ENCODE measurements at regions not wholly inside any gene's neighbourhood (a gene's known extent, or its start where the extent isn't known, plus 50 kb on each side); places are given as distances from the start of the nearest gene placed in this dataset.
A peak's percentile ranks its signal among the peaks of the same experiment; 100 is the strongest.

DNA sequence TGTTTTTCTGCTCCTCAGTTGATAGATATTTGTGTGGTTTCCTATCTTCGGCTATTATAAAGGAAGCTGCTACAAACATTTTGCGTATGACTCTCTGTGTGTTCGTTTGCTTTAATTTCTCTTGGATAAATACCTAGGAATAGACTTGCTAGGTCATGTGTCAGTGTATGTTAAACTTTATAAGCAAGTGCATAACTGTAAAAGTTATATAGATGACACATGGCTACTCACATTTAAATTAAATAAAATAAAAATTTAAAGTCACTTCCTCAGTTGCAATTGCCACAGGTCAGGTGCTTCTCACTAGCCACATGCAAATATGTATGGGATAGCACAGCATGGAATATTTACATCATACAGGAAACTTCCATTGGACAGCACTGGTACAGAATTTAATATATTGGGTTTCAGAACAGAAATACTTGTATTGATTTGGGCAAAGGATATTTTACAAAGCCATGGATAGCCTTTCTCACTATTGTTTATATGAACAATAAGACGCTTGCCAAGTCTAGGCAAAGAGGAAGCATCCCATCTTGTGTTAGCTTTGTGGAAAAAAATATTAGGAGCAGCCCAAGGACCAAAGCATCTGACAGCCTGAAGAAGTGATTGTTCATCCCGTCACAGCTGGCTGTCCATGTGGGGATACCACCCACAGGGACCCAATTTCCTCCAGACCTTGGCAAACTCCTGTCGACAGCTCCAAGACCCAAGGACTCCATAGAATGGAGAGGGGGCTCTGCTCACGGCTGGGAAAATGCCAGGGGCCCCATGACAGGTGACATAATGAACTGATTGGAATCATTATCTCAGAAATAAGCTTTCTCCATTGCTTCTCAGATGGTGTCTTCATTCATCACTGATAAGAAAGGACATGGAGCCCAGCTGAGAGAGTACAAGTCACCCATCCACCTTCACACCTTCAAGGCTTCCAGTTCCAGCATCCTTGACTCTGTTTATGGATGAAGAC is 196.7 kb downstream of the SH3BP4 start (continued):
- no peak for TF ChIP-seq KLF16 (tag by site-specific recombination; IDR thresholded peaks at IDR 0.05)
- no peak for TF ChIP-seq ZNF391 (tag by site-specific recombination; IDR thresholded peaks at IDR 0.05; ENCODE audit: borderline replicate concordance, low read depth)
- no peak for TF ChIP-seq ZNF654 (tag by site-specific recombination; IDR thresholded peaks at IDR 0.05; ENCODE audit: low read depth)
- no peak for TF ChIP-seq ZNF37A (tag by site-specific recombination; IDR thresholded peaks at IDR 0.05)
- TF ChIP-seq SETDB1 (IDR thresholded peaks at IDR 0.05; ENCODE audit: insufficient read length, low read length) = no peak
- no peak for TF ChIP-seq ZNF596 (tag by site-specific recombination; IDR thresholded peaks at IDR 0.05)
- TF ChIP-seq ZNF664 (tag by site-specific recombination; IDR thresholded peaks at IDR 0.05) = no peak

DNA sequence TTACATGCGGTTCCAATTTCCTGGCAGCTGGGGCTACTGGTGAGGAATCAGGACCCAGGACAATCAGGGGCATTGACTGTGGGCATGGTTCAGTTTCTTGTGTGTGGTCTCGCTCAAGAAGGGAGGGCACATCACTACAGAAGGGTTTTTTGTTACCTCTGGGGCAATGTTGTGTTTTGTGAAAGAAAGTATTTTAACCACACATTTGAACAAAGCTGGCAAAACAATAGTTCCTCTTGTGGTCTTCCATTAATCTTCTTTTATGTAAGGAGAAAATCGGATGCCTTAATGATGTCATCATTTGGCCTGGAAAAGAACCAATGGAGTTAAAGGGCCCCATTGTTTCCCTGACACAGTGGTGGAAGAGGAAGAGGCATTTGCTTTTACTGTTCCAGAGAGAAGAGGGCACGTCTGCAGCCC is 197.4 kb downstream of the SH3BP4 start:
- TF ChIP-seq ZNF266 (tag by site-specific recombination; IDR thresholded peaks at IDR 0.05; ENCODE audit: low read depth) = no peak
- TF ChIP-seq, protein P1, sequence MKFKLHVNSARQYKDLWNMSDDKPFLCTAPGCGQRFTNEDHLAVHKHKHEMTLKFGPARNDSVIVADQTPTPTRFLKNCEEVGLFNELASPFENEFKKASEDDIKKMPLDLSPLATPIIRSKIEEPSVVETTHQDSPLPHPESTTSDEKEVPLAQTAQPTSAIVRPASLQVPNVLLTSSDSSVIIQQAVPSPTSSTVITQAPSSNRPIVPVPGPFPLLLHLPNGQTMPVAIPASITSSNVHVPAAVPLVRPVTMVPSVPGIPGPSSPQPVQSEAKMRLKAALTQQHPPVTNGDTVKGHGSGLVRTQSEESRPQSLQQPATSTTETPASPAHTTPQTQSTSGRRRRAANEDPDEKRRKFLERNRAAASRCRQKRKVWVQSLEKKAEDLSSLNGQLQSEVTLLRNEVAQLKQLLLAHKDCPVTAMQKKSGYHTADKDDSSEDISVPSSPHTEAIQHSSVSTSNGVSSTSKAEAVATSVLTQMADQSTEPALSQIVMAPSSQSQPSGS (tag by site-specific recombination; IDR thresholded peaks at IDR 0.05; ENCODE audit: low read depth) = peak; percentile 37
- Histone ChIP-seq H3K27ac (ENCODE audit: extremely low read depth, low read depth, low read length) (no peak overlapping the region), H3K36me3 (ENCODE audit: control insufficient read depth in 2 of 2, insufficient read depth in 1 of 2, low read length in 2 of 2) (no peaks in the 10 kb centered on the region), H3K9me3 (ENCODE audit: control insufficient read depth, insufficient read depth, low read depth, low read length) (no peaks in the 10 kb centered on the region), H3K4me3 (ENCODE audit: low read depth, low read length) (no peak overlapping the region), H3K4me1 (ENCODE audit: control insufficient read depth, insufficient read depth, low read length) (no peaks in the 10 kb centered on the region)
- ChIA-PET POLR2A (no interaction called here), CTCF (interaction anchor here (0.7 kb wide), 1 partner anchor 142 kb away, joined by 3 read pairs; no protein-coding TSS in a partner anchor)

- POLR2A ChIA-PET = no interaction called here
- no peaks in the 10 kb centered on the region for H3K9me3 ChIP-seq (ENCODE audit: control insufficient read depth, insufficient read depth, low read depth, low read length)
- H3K27ac ChIP-seq (ENCODE audit: extremely low read depth, low read depth, low read length) = no peak overlapping the region
- H3K36me3 ChIP-seq (ENCODE audit: control insufficient read depth in 2 of 2, insufficient read depth in 1 of 2, low read length in 2 of 2) = no peaks in the 10 kb centered on the region
- TF ChIP-seq, protein P2, sequence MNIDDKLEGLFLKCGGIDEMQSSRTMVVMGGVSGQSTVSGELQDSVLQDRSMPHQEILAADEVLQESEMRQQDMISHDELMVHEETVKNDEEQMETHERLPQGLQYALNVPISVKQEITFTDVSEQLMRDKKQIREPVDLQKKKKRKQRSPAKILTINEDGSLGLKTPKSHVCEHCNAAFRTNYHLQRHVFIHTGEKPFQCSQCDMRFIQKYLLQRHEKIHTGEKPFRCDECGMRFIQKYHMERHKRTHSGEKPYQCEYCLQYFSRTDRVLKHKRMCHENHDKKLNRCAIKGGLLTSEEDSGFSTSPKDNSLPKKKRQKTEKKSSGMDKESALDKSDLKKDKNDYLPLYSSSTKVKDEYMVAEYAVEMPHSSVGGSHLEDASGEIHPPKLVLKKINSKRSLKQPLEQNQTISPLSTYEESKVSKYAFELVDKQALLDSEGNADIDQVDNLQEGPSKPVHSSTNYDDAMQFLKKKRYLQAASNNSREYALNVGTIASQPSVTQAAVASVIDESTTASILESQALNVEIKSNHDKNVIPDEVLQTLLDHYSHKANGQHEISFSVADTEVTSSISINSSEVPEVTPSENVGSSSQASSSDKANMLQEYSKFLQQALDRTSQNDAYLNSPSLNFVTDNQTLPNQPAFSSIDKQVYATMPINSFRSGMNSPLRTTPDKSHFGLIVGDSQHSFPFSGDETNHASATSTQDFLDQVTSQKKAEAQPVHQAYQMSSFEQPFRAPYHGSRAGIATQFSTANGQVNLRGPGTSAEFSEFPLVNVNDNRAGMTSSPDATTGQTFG (tag by site-specific recombination; IDR thresholded peaks at IDR 0.05; ENCODE audit: borderline replicate concordance) = no peak
- TF ChIP-seq ZNF639 (tag by site-specific recombination; IDR thresholded peaks at IDR 0.05) (no peak), OVOL3 (tag by site-specific recombination; IDR thresholded peaks at IDR 0.05) (no peak)
- CTCF ChIA-PET = no interaction called here
- H3K4me1 ChIP-seq (ENCODE audit: control insufficient read depth, insufficient read depth, low read length) = no peaks in the 10 kb centered on the region
- no peak overlapping the region for H3K4me3 ChIP-seq (ENCODE audit: low read depth, low read length)
These were observed 197.9 kb downstream of the SH3BP4 start for GRCh38 chr2:235149736-235150135.

DNA sequence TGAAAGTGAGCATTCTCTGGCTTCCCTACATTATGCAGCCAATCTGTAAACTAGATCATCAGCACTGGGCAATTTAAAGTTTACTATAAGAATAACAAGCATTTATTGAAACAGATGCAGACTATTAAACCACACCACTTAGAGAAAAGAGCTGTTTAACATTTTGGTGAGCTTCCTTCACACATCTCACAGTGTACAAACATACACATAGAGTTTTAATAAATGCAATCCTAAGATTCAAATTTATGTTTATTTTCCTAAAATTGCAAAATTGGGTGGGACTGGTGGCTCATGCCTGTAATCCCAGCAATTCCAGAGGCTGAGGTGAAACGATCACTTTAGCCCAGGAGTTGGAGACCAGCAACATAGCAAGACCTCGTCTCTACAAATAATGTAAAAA is 199.3 kb downstream of the SH3BP4 start:
- ChIA-PET CTCF (interaction anchor here (0.5 kb wide), 1 partner anchor 447 kb away, joined by 3 read pairs; no protein-coding TSS in a partner anchor), POLR2A (no interaction called here)
- Histone ChIP-seq H3K27ac (ENCODE audit: extremely low read depth, low read depth, low read length) (no peak overlapping the region), H3K4me1 (ENCODE audit: control insufficient read depth, insufficient read depth, low read length) (no peaks in the 10 kb centered on the region), H3K4me3 (ENCODE audit: low read depth, low read length) (no peak overlapping the region), H3K36me3 (ENCODE audit: control insufficient read depth in 2 of 2, insufficient read depth in 1 of 2, low read length in 2 of 2) (no peaks in the 10 kb centered on the region), H3K9me3 (ENCODE audit: control insufficient read depth, insufficient read depth, low read depth, low read length) (no peaks in the 10 kb centered on the region)
- TF ChIP-seq REPIN1 (tag by site-specific recombination; IDR thresholded peaks at IDR 0.05; ENCODE audit: low read depth) (no peak), ZNF2 (tag by site-specific recombination; IDR thresholded peaks at IDR 0.05) (no peak), ZFP3 (tag by site-specific recombination; IDR thresholded peaks at IDR 0.05; ENCODE audit: low read depth) (no peak)
- TF ChIP-seq, protein P3, sequence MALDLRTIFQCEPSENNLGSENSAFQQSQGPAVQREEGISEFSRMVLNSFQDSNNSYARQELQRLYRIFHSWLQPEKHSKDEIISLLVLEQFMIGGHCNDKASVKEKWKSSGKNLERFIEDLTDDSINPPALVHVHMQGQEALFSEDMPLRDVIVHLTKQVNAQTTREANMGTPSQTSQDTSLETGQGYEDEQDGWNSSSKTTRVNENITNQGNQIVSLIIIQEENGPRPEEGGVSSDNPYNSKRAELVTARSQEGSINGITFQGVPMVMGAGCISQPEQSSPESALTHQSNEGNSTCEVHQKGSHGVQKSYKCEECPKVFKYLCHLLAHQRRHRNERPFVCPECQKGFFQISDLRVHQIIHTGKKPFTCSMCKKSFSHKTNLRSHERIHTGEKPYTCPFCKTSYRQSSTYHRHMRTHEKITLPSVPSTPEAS (tag by site-specific recombination; IDR thresholded peaks at IDR 0.05) = no peak

Data from HEK293 (cell line).